MM.1S (cell line): ENCODE measurements at regions not wholly inside any gene's neighbourhood (a gene's known extent, or its start where the extent isn't known, plus 50 kb on each side); places are given as distances from the start of the nearest gene placed in this dataset.

Experiments used
- DNase-seq: peaks from one replicate; pipeline ENCODE4 v3.0.0-alpha.2; 2015
- H2AFZ ChIP-seq: fragments of 300-600 bp; sonication (generic); 2 replicates; pipeline ENCODE4 v1.6.0; 2016; ENCODE audit warnings: antibody characterized with exemption, low read length
- H3F3A ChIP-seq: fragments of 300-600 bp; sonication (generic); 2 replicates; pipeline ENCODE4 v1.6.1; 2016; ENCODE audit warnings: mild to moderate bottlenecking, antibody characterized with exemption, low read length, moderate library complexity, mixed read lengths; ENCODE audit not compliant: insufficient read depth
- H3K27ac ChIP-seq: fragments of 300-600 bp; sonication (generic); 2 replicates; pipeline ENCODE4 v1.5.1; 2016; ENCODE audit warnings: mild to moderate bottlenecking, low read length
- H3K27me3 ChIP-seq: fragments of 300-600 bp; sonication (generic); replicated peaks from 2 replicates; pipeline ENCODE4 v1.6.0; 2016; ENCODE audit warnings: low read length; ENCODE audit not compliant: insufficient read depth
- H3K36me3 ChIP-seq: fragments of 300-600 bp; sonication (generic); replicated peaks from 2 replicates; pipeline ENCODE4 v1.6.1; 2016; ENCODE audit warnings: mild to moderate bottlenecking, low read length, mixed read lengths; ENCODE audit not compliant: insufficient read depth
- H3K4me1 ChIP-seq: fragments of 300-600 bp; sonication (generic); 2 replicates; pipeline ENCODE4 v1.6.1; 2016; ENCODE audit warnings: low read length, mixed read lengths
- H3K4me2 ChIP-seq: fragments of 300-600 bp; sonication (generic); 2 replicates; pipeline ENCODE4 v1.6.0; 2016; ENCODE audit warnings: low read depth, low read length
- H3K4me3 ChIP-seq: fragments of 300-600 bp; sonication (generic); 2 replicates; pipeline ENCODE4 v1.5.1; 2016; ENCODE audit warnings: low read length, mixed read lengths
- H3K79me2 ChIP-seq: fragments of 300-600 bp; sonication (generic); 2 replicates; pipeline ENCODE4 v1.6.1; 2016; ENCODE audit warnings: mixed run types, low read length, mixed read lengths
- H3K9ac ChIP-seq: fragments of 300-600 bp; sonication (generic); 2 replicates; pipeline ENCODE4 v1.6.1; 2016; ENCODE audit warnings: low read length, mixed read lengths
- H3K9me2 ChIP-seq: fragments of 300-600 bp; sonication (generic); replicated peaks from 2 replicates; pipeline ENCODE4 v1.6.1; 2016; ENCODE audit warnings: mild to moderate bottlenecking, low read length, mixed read lengths; ENCODE audit not compliant: insufficient read depth
- H3K9me3 ChIP-seq: fragments of 300-600 bp; sonication (generic); replicated peaks from 2 replicates; pipeline ENCODE4 v1.6.1; 2016; ENCODE audit warnings: mild to moderate bottlenecking, low read length, mixed read lengths; ENCODE audit not compliant: insufficient read depth
- H4K20me1 ChIP-seq: fragments of 300-600 bp; sonication (generic); 2 replicates; pipeline ENCODE4 v1.6.1; 2016; ENCODE audit warnings: mild to moderate bottlenecking, low read length, moderate library complexity, mixed read lengths; ENCODE audit not compliant: insufficient read depth
- CTCF ChIP-seq: fragments of 300-600 bp; sonication (generic); IDR thresholded peaks from 2 replicates; pipeline ENCODE4 v1.5.1; 2016; ENCODE audit warnings: antibody characterized with exemption, low read length, mixed read lengths
- EZH2 ChIP-seq: fragments of 300-600 bp; sonication (generic); optimal IDR thresholded peaks from 2 replicates; pipeline ENCODE3; 2017; ENCODE audit warnings: low read depth, mild to moderate bottlenecking, antibody characterized with exemption, low read length, mixed read lengths
- EZH2phosphoT487 ChIP-seq: fragments of 300-600 bp; sonication (generic); IDR thresholded peaks from 2 replicates; pipeline ENCODE4 v1.6.1; 2018; ENCODE audit warnings: antibody characterized with exemption, low read length

GRCh38 chr6:48973491-48973890 is 489.6 kb downstream of the MMUT start:
- Histone ChIP-seq H3K4me1 (no peaks in the 10 kb centered on the region), H3K4me2 (no peak overlapping the region), H3K27me3 (no peaks in the 10 kb centered on the region), H2AFZ (no peak overlapping the region), H3F3A (no peaks in the 10 kb centered on the region), H3K27ac (no peak overlapping the region), H3K9me2 (no peaks in the 10 kb centered on the region), H3K9ac (no peak overlapping the region), H4K20me1 (no peaks in the 10 kb centered on the region), H3K79me2 (no peaks in the 10 kb centered on the region), H3K4me3 (no peak overlapping the region), H3K36me3 (no peaks in the 10 kb centered on the region), H3K9me3 (no peaks in the 10 kb centered on the region)
- DNase-seq, result no peak
- TF ChIP-seq EZH2phosphoT487 (no peak), EZH2 (no peak), CTCF (no peak)

DNA sequence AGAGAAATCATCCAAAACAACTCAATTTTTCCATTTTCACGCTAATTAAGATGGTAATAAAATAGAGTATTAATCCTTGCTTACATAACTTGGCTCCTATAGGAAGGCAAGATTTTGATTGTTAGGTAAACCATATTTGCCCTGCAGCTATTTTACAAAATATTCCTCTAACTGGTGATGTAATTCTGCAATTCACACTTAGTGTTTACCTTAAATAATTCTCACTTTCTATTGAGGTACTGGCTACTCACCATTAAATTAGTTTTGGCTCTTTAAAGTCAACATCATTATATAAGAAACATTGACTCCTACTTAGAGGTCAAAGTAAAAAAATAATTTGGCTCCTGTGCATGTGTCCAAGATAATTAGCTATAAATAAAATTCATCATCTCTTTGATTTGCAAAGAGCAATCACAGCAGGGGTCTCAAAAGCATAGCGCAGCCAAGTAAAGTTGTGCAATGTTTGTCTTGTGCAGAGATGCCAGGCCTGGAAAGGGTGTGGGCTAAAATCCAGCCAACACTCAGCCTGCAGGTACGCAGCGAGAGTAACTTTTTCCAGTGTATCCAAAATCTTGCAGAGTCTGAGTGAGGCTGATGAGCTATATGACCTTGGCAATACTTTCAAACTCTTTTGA is 501.2 kb downstream of the MMUT start:
- H2AFZ ChIP-seq, result no peak overlapping the region
- no peak overlapping the region for H3K4me2 ChIP-seq
- H4K20me1 ChIP-seq, result no peaks in the 10 kb centered on the region
- no peaks in the 10 kb centered on the region for H3K4me1 ChIP-seq
- DNase-seq, result no peak
- H3K9me3 ChIP-seq, result no peaks in the 10 kb centered on the region
- H3K9me2 ChIP-seq, result no peaks in the 10 kb centered on the region
- H3F3A ChIP-seq, result no peaks in the 10 kb centered on the region
- H3K36me3 ChIP-seq, result no peaks in the 10 kb centered on the region
- H3K27me3 ChIP-seq, result no peaks in the 10 kb centered on the region
- H3K27ac ChIP-seq, result no peak overlapping the region
- H3K4me3 ChIP-seq, result no peak overlapping the region
- no peak for TF ChIP-seq EZH2phosphoT487
- no peak for TF ChIP-seq CTCF
- no peak for TF ChIP-seq EZH2
- no peaks in the 10 kb centered on the region for H3K79me2 ChIP-seq
- H3K9ac ChIP-seq, result no peak overlapping the region

- Histone ChIP-seq H3K27me3 (no peaks in the 10 kb centered on the region), H4K20me1 (no peaks in the 10 kb centered on the region), H3F3A (no peaks in the 10 kb centered on the region), H3K4me3 (no peak overlapping the region), H3K4me1 (no peaks in the 10 kb centered on the region), H3K4me2 (no peak overlapping the region), H2AFZ (no peak overlapping the region), H3K79me2 (no peaks in the 10 kb centered on the region), H3K9me3 (no peaks in the 10 kb centered on the region), H3K27ac (no peak overlapping the region), H3K9me2 (no peaks in the 10 kb centered on the region), H3K36me3 (no peaks in the 10 kb centered on the region), H3K9ac (no peak overlapping the region)
- TF ChIP-seq CTCF (no peak), EZH2 (no peak), EZH2phosphoT487 (no peak)
- DNase-seq, result no peak
These were observed 503.6 kb downstream of the MMUT start for GRCh38 chr6:48959251-48960060.
